Amniotic epithelial cell (primary cell): ENCODE measurements at regions not wholly inside any gene's neighbourhood (a gene's known extent, or its start where the extent isn't known, plus 50 kb on each side); places are given as distances from the start of the nearest gene placed in this dataset.
"Not testable (repeated sequence)": the region's sequence is repeated elsewhere in the genome, so short reads cannot be mapped to it uniquely, and the experiment has no call there.

Source experiments
- DNase-seq: peaks from one replicate; pipeline ENCODE4 v3.0.0-alpha.2; 2010; ENCODE audit warnings: low read depth

DNA sequence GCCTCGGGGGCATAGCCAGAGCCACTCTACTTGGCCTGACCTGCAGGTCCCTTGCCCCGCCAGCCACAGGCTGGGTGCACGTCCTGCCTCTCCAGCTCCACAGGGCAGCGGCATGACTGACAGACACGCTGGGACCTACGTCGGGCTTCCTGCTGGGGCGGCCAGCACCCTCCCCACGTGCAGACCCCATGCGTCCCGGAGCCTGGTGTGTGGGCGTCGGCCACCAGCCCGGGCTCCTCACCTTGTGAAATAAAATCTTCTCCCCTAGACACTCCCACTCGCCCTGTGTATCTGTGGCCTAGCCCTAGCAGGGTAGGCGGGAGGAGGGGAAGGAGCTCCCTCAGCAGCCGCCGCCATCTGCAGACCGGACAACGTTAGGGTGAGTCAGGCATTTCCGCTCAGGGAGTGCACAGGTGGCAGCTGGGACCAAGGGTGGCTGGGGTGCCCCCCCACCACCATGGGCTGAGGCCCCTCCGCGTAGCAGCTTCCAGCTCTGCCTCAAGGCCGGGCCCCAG, 119.5 kb downstream of the IGLL1 start:
- DNase-seq, result not testable (repeated sequence)

DNA sequence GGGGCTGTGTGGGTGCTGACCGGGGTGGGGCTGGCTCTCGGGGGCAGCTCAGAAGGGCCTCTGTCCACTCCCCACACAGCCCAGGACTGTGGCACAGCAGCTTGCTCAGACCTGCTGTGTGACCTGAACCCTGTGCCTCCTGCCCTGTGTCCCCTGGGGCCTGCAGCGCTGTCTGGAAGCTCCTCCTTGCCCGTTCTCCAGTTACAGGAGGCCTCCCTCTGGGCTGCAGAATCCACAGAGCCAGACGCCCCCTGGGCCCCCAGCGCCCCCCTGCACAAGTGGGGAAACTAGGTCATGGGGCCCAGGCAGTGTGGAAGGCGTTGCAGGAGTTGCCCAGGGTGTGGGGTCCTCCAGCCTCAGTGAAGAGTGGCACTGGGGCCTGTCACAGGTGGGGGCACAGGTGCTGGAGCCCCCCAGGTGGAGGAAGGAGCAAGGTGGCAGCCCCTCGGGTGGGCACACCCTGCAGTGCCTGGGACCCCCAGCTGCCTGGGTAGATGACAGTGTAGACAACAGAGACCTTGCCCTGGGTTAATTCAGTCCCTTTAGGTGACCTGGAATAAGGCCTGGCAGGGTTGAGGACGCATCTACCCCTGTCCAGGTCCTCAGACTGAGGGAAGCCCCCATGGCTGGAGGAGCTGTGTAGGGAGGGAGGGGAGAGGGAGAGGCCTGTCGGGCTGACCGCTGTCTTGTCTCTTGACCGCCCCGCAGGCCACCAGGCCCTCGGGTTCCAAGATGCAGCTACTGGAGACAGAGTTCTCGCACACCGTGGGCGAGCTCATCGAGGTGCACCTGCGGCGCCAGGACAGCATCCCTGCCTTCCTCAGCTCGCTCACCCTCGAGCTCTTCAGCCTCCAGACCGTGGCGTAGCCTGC, 120.2 kb downstream of the IGLL1 start:
- not testable (repeated sequence) for DNase-seq

DNA sequence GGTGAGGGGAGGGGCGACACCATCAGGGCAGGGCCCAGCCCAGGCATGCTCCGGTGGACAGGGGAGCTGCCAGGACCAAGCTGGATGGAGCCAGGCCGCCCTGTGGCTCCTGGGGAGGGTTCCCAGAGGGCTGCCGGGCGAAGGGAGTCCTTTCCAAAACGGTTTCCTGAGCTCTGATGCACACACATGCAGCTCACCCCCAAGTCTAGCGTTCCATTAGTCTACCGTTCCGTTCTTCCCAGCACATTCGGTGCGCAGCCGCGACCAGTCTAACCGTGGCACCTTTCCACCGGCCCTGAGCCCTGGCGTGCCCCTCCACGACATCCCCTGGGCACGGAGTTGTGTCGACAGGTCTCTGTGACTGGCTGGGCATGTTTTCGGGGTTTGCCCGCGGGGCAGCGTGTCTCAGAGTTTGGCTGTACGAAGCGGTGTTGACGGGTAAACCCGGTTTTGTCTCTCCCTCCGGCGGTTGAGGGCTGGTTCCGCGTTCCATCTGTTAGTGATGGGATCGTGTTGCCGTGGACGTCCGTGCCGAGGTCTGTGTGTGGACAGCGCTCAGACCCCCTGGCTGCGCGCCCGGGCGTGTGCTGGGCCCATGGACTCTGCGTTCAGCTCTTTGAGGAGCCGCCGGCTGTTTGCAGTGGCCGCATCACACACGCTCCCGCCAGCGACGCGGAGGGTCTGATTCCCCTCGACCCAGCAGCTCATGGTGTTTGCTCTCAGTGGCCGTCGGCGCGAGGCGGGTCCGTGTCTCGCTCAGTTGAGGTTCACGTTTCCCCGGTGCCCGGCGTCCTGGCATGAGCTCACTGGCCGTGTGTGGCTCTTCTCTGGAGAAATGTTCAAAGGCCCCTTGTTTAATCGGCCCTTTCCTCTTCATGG, 121.2 kb downstream of the IGLL1 start:
- no peak for DNase-seq

DNA sequence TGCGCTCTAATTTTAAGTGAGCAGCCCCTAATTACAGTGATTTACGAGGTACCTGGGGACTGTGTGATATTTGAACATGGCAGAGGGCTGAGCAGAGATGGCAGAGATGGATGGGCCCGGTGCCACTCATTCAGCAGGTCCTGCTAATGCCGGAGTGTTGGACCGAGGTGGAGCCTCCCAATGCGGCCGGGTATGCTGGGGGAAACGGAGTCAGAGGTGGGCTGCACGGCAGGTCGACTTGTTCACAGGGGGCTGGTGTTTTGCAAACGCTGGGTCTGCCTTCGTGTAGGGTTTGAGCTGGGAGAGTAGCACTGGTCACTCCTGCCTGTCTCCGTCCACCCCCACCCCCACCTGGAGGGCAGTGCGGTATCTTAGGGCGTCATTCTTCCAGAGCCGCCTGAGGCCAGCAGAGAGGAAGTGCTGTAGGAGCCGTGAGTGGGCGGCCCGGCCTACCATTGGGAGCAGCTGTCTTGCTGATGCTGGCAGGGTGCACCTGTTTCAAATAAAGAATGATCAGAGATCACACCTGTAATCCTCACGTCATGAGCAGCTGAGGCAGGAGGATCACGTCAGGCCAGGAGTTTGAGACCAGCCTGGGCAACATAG, 122.6 kb downstream of the IGLL1 start:
- no peak for DNase-seq

DNA sequence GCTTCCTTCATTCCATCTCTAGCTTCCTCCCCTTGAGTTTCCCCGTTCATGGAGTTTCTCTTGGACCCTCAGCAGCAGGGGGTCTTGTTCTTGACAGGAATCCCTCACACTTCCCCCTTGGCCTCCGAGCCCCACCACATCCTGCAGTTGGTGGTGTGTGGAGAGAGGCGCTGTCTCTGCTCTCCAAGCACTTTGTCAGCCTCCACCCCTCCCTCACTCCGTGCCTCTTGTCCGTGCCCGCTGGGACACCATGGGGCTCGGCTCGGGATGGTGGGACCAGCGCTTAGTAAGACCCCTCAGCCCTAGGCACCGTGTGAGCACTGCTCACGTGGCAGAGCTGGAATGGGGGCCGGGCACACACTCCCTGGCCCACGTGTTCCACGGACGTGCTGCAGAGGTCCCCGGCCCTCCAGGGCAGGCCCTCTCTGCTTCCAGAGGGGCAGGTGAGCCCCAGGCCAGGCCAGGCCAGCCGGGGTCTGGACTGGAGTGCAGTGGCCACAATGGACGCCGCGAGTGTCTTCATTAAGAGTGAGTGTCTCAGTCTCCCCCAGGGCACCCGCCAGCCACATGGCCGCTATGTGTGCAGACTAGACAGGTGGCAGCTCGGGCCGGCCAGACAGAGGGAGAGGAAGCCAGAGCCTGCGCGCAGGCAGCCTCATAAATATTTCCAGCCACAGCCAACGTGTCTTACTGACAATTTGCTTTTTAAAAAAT, 123.3 kb downstream of the IGLL1 start:
- DNase-seq, result not testable (repeated sequence)

DNA sequence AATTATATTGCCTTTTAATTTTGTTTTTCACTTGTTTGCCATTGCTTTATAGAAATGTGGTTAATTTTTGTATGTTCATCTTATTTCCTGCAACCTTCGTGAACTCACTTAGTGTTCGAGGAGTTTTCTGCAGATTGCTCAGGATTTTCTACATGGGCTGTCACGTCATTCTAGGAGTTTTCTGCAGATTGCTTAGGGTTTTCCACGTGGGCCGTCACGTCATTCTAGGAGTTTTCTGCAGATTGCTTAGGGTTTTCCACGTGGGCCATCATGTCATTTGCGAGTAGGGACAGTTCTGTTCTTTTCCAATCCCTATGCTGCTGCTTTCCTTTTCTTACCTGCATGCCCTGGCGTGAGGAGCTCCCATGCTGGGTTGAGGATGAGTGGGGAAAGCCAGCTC, 125.7 kb downstream of the IGLL1 start:
- DNase-seq, result not testable (repeated sequence)

DNA sequence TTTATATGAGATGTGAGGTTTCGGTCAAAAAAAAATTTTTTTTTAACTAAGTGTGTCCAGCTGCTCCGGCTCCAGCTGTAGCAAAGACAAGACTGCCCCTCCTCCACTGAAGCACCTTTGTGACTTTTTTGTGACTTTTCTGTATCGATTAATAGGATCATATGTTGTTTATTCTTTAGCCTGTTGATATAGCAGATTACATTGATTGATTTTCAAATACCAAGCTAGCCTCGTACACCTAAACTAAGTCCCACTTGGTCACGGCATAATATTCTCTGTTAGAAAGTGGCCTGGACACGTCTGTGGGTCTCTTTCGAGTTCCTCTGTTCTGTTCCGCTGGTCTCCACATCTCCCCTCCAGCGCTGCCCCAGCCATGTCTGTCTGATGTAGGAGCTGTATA, 126.8 kb downstream of the IGLL1 start:
- no peak for DNase-seq

DNA sequence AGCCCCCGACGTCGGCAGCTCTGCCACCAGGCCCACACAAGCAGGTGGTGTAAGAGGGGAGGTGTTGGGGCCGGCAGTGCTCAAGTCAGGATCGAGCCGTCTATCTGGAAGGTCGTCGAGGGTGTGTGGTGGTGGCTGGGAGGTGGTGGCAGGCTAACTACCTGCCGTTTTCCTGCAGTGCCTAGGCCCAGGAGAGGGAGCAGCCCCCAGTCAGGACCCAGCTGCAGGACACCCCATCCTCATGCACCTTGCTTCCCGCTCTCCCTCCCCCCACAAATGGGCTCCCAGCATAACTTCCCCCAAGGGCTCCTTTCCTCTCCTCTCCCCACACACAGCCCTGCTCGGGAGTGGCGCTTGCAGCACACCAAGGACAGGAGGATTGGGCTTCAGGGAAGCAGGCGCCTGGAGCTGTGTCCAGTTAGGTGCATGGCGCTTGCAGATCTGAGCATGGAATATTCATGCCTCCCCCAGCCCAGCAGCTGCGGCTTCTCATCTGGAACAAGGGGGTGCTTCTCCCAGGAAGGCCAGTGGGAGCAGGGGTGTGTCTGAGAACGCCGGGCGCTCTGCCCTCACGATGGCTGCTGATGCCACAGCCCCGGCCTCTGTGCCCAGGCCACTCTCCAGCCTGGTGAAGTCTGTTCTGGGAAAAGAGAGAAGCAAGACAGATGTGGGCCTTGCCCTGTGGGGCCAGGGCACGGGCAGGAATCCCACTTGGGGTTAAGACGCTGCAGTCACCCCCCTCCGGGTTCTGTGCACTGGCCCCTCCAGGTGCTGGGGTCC, 127.7 kb downstream of the IGLL1 start:
- no peak for DNase-seq

DNA sequence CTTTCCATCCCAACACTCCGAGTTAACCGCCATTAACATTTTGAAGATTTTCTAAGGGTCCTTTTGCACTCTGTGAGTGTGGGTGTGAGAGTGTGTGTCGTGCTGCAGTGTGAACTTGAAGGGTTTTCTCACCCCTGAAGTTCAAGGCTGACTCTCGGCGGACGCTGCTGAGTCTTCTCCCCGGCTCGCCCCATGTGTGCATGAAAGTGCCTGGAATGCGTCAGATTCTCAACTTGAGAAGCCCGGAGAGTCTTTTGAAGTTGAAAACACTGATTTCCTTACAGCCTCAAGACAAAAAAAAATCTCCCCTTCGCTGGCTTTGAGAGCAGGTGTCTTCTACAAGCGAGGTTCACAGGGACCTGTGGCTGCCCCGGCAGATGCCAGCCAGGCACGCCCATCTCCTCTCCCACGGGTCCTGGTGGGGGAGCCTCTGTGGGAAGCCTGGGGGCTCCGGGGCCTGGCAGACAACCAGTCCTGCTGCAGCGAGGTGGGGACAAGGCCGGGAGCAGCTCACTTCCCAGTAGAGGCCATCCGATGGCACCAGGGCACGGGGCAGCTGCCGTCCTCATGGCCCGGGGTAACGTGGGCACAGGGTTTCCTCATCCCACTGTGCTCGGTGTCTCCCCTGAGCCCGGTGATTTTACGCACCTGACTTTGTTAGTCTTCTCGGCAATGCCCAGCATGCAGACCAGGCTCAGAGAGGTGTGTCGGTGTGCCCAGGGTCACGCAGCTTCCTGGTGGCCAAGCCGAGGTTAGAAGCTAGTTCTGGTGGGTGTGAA, 128.4 kb downstream of the IGLL1 start:
- DNase-seq, result not testable (repeated sequence)

DNA sequence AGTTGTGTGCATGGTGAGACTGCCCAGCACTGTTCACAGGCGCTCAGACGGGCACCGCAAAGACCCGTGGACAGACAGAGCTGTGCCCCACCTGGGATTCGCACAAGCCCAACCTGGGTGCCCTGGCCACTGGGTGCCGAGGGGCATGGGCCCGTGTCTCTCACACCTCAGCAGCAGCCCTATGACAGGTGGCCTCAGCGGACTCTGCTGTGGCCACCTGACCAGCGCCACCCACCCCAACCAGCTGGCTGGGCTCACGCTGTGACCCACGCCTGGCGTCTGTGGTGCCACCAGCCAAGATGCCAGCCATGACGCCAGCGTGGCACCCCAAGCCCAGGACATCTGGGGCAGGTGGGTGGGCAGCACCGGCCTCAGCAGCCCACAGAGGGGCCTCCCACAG, 129.3 kb downstream of the IGLL1 start:
- DNase-seq, result not testable (repeated sequence)

DNA sequence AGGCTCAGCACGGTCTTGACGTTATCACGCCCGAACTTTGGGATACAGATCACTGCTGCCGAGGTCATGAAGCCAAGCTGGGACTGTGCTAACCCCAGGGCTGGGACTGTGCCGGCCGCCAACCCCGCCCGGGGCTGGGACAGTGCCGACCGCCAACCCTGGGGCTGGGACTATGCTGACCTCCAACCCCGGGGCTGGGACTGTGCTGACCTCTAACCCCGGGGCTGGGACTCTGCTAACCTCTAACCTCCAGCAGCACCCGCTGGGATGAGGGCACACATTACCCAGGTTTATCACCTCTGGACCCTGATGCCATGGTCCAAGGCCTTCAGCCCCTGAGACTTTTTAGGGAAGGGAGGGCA, 129.7 kb downstream of the IGLL1 start:
- no peak for DNase-seq

DNA sequence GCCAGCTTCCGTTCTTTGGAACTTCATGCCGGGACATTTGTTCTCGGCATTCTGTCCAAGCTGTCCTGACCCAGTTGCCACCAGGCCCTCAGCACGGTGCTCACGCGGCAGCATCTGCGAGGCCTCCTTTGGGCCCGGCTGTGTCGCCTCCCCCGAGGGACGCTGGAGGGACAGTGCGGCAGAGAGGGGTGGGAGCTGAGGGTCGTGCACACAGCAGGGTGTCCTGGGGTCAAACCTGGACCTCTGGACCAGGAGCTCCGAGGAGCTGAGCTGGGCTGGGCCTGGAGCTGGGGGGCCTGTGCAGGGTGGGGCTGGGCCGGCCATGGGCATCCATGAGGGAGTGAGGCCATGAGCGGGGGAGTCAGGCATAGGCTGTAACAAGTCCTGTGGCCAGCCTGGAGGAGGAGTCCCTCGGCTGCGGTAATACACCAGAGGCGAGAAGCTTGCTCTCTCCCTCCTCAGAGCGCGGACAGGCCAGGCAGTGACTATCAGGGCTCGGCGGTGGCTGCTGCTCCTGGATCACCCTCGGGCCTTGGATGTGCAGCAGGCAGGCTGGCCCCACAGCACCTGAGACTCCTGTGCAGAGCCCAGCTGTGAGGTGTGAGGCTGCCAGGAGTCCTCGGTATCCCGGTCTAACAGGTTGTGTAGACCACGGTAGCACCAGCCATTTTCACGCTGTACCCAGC, 130.2 kb downstream of the IGLL1 start:
- not testable (repeated sequence) for DNase-seq

DNA sequence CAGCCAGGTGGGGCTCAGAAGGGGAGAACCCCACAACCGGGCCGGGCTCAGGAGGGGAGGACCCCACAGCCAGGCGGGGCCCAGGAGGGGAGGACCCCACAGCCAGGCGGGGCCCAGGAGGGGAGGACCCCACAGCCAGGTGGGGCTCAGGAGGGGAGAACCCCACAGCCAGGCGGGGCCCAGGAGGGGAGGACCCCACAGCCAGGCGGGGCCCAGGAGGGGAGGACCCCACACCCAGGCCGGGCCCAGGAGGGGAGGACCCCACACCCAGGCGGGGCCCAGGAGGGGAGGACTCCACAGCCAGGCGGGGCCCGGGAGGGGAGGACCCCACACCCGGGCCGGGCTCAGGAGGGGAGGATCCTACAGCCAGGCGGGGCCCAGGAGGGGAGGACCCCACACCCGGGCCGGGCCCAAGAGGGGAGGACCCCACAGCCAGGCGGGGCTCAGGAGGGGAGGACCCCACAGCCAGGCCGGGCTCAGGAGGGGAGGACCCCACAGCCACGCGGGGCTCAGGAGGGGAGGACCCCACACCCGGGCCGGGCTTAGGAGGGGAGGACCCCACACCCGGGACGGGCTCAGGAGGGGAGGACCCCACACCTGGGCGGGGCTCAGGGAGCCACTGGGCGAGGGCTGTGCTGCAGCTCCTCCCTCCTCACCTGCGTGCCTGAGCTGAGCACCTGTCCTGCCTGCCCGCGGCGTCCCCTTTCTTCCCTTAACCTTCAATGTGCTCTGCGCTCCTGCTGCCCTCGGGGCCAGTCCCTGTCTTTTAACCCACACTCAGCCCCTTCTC, 131.4 kb downstream of the IGLL1 start:
- not testable (repeated sequence) for DNase-seq

DNA sequence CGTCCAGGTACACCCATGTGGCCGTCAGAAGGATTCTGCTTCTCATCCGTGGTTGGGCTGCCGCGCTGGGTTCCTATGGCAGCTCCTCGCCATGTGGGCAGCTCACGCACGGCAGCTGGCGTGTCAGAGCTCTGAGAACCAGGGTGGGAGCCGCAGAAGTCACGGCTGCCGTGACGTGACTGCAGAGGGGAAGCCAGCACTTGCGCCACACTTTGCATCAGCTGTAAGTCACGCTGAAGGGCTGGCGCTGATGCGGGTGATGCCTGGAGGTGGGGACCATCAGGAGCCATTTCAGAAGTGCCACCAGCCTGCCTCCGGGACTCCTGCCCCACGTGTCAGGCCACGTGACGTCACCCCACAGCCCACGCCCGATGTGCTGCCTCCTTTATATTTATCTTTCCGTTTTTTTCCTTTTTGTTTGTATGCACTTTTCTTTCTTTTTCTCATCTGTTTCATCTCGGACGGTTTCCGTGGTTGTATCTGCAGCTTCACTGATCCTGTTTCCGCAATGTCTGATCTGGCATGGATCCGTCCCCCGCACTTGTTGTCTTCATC, 133.2 kb downstream of the IGLL1 start:
- no peak for DNase-seq

DNA sequence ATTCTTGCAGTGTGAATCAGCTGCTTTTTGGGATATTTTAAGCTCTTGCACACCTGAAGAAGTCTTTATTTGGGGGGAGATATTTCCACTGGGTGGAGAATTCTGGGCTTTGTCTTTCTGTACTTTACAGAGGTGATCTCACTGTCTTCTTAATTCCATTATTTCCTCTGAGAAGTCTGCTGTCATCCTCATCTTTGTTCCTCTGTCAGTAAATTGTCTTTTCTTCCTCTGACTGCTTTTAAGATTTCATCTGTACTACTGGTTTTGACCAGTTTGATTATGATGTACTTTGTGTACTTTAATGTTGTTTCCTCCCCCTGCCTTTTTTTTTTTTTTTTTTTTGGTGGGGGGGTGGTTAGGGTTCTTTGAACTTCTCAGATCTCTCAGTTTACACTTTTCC, 133.9 kb downstream of the IGLL1 start:
- DNase-seq, result not testable (repeated sequence)

DNA sequence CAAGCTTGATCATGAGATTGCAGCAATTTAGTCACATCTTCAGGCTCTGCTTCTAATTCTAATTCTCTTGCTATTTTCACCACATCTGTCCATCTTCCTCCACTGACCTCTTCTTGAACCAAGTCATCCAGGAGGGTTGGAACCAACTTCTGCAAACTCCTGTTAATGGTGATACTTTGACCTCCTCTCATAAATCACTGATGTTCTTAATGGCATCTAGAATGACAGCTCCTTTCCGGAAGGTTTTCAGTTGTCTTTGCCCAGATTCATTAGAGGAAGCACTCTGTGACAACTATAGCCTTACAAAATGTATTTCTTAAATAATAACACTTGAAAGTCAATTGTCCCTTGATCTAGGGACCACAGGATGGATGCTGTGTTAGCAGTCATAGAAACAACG, 136.2 kb downstream of the IGLL1 start:
- DNase-seq, result not testable (repeated sequence)

DNA sequence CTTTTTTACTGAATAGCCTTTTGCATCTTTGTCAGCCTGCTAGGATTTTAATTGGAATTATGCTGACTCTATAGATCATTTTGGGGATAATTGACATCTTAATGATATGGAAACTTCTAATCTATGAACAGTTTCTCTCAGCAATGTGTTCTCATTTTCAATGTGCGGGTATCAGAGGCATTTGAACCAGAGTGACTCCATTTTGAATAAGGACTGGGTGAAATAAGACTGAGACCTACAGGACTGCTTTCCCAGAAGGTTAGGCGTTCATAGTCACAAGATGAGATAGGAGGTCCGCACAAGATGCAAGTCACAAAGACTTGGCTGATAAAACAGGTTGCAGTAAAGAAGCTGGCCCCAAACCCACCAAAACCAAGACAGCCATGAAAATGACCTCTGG, 140.5 kb downstream of the IGLL1 start:
- not testable (repeated sequence) for DNase-seq

DNA sequence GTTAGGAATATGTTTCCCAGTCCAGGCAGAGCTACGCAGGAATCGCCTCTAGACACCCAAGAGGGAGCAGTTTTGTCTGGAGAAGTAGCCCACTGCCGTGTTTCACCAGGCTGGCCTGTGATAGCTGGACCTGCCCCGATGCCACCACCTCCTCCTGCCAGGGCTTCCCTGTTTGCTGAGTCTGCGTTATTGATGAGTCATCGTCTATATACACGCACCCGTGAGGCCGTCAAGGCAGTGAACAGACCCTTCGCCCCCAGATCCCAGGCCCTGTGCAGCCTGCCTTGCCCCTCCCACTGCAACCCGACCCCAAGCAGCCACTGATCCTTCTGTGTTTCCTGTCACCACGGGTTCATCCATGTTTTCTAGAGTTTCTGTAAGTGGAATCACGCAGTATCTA, 141.9 kb downstream of the IGLL1 start:
- DNase-seq, result no peak
